HEK293 (cell line): ENCODE measurements at regions not wholly inside any gene's neighbourhood (a gene's known extent, or its start where the extent isn't known, plus 50 kb on each side); places are given as distances from the start of the nearest gene placed in this dataset.

Source experiments
- CTCF ChIA-PET: fragments of 350-600 bp; formaldehyde crosslinking; extraction: SDS; loops from one replicate; lab custom pipeline; 2021; ENCODE audit warnings: antibody characterized with exemption; lab: Yijun Ruan, JAX
- POLR2A ChIA-PET: fragments of 300-600 bp; formaldehyde crosslinking; extraction: SDS; loops from one replicate; lab custom pipeline; 2020; ENCODE audit warnings: antibody characterized with exemption, inconsistent platforms; lab: Yijun Ruan, JAX
- H3K27ac ChIP-seq: fragments of 200-500 bp; sonication (Bioruptor generic); 2 replicates; pipeline ENCODE4 v1.5.1; 2014; ENCODE audit warnings: low read depth, low read length, control low read depth, inconsistent platforms; ENCODE audit errors: extremely low read depth
- H3K36me3 ChIP-seq, 2 experiments: fragments of 200-500 bp in 1 of 2; sonication (Bioruptor generic) in 1 of 2; 1 replicate in 1 of 2; 2 replicates in 1 of 2; pipeline ENCODE4 v1.5.1; 2014 to 2017; ENCODE audit warnings: inconsistent platforms in 2 of 2, low read length in 2 of 2; ENCODE audit not compliant: control insufficient read depth in 2 of 2, insufficient read depth in 1 of 2
- H3K4me1 ChIP-seq: fragments of 200-500 bp; sonication (Bioruptor generic); 2 replicates; pipeline ENCODE4 v1.5.1; 2014; ENCODE audit warnings: mild to moderate bottlenecking, low read length, inconsistent platforms; ENCODE audit not compliant: control insufficient read depth, insufficient read depth
- H3K4me3 ChIP-seq: 2 replicates; pipeline ENCODE4 v1.5.1; 2011; ENCODE audit warnings: low read depth, mild to moderate bottlenecking, control low read depth, low read length, moderate library complexity
- H3K9me3 ChIP-seq: fragments of 200-500 bp; sonication (Bioruptor generic); 2 replicates; pipeline ENCODE4 v1.5.1; 2014; ENCODE audit warnings: low read depth, low read length, inconsistent platforms; ENCODE audit not compliant: control insufficient read depth, insufficient read depth
- GLI2 ChIP-seq: fragments of 450-650 bp; formaldehyde crosslinking; IDR thresholded peaks from 2 replicates; pipeline ENCODE4; 2017; ENCODE audit warnings: missing biosample characterization, missing genetic modification characterization, low read depth, borderline replicate concordance
- IKZF3 ChIP-seq: fragments of 450-650 bp; IDR thresholded peaks from 2 replicates; pipeline ENCODE4 v1.5.0; 2018; ENCODE audit warnings: missing biosample characterization, mild to moderate bottlenecking, missing genetic modification characterization, moderate library complexity
- MEIS1 ChIP-seq: sonication (generic); formaldehyde crosslinking; IDR thresholded peaks from 2 replicates; pipeline ENCODE4 v1.8.1; 2022; ENCODE audit warnings: missing genetic modification reagents, mild to moderate bottlenecking, borderline replicate concordance
- MZF1 ChIP-seq: fragments of 450-650 bp; formaldehyde crosslinking; IDR thresholded peaks from 2 replicates; pipeline ENCODE4 v1.5.1; 2017; ENCODE audit warnings: missing biosample characterization, missing genetic modification characterization, borderline replicate concordance
- TRIM28 ChIP-seq: IDR thresholded peaks from 2 replicates; pipeline ENCODE4 v1.6.1; 2011; ENCODE audit warnings: low read length, control low read depth, borderline replicate concordance
- ZBTB1 ChIP-seq: fragments of 450-650 bp; formaldehyde crosslinking; IDR thresholded peaks from 2 replicates; pipeline ENCODE4 v1.5.1; 2016; ENCODE audit warnings: missing biosample characterization, missing genetic modification characterization
- ZBTB21 ChIP-seq: fragments of 450-650 bp; formaldehyde crosslinking; IDR thresholded peaks from 2 replicates; pipeline ENCODE4 v1.5.1; 2017; ENCODE audit warnings: missing biosample characterization, missing genetic modification characterization
- ZFP41 ChIP-seq: fragments of 450-650 bp; formaldehyde crosslinking; IDR thresholded peaks from 2 replicates; pipeline ENCODE4 v1.5.1; 2016; ENCODE audit warnings: missing biosample characterization, missing genetic modification characterization, borderline replicate concordance
- ZNF10 ChIP-seq: fragments of 450-650 bp; formaldehyde crosslinking; IDR thresholded peaks from 2 replicates; pipeline ENCODE4 v1.5.1; 2017; ENCODE audit warnings: missing biosample characterization, missing genetic modification characterization
- ZNF157 ChIP-seq: fragments of 450-650 bp; formaldehyde crosslinking; IDR thresholded peaks from 2 replicates; pipeline ENCODE4 v1.5.1; 2016; ENCODE audit warnings: missing biosample characterization, missing genetic modification characterization
- ZNF19 ChIP-seq: fragments of 450-650 bp; formaldehyde crosslinking; IDR thresholded peaks from 2 replicates; pipeline ENCODE4; 2016; ENCODE audit warnings: missing biosample characterization, missing genetic modification characterization, low read depth
- ZNF202 ChIP-seq: fragments of 450-650 bp; formaldehyde crosslinking; IDR thresholded peaks from 2 replicates; pipeline ENCODE4 v1.5.1; 2016; ENCODE audit warnings: missing biosample characterization, missing genetic modification characterization, borderline replicate concordance
- ZNF223 ChIP-seq: fragments of 450-650 bp; formaldehyde crosslinking; IDR thresholded peaks from 2 replicates; pipeline ENCODE4 v1.5.1; 2016; ENCODE audit warnings: missing biosample characterization, missing genetic modification characterization
- ZNF23 ChIP-seq: fragments of 450-650 bp; formaldehyde crosslinking; IDR thresholded peaks from 2 replicates; pipeline ENCODE4 v1.5.1; 2016; ENCODE audit warnings: missing biosample characterization, missing genetic modification characterization, borderline replicate concordance
- ZNF324 ChIP-seq: fragments of 450-650 bp; formaldehyde crosslinking; IDR thresholded peaks from 2 replicates; pipeline ENCODE4 v1.5.1; 2016; ENCODE audit warnings: missing biosample characterization, missing genetic modification characterization
- ZNF335 ChIP-seq: fragments of 450-650 bp; formaldehyde crosslinking; conservative IDR thresholded peaks from 2 replicates; pipeline ENCODE4 v1.5.1; 2016; ENCODE audit warnings: missing biosample characterization, missing genetic modification characterization
- ZNF366 ChIP-seq: fragments of 450-650 bp; formaldehyde crosslinking; conservative IDR thresholded peaks from 2 replicates; pipeline ENCODE4 v1.5.1; 2016; ENCODE audit warnings: missing biosample characterization, missing genetic modification characterization
- ZNF426 ChIP-seq: fragments of 450-650 bp; formaldehyde crosslinking; IDR thresholded peaks from 2 replicates; pipeline ENCODE4 v1.5.1; 2017; ENCODE audit warnings: missing biosample characterization, missing genetic modification characterization, mild to moderate bottlenecking, inconsistent platforms, moderate library complexity
- ZNF473 ChIP-seq: fragments of 450-650 bp; formaldehyde crosslinking; IDR thresholded peaks from 2 replicates; pipeline ENCODE4 v1.5.1; 2017; ENCODE audit warnings: missing biosample characterization, missing genetic modification characterization
- ZNF513 ChIP-seq: fragments of 450-650 bp; IDR thresholded peaks from 2 replicates; pipeline ENCODE4 v1.5.1; 2018; ENCODE audit warnings: missing biosample characterization, missing genetic modification characterization
- ZNF558 ChIP-seq: fragments of 450-650 bp; formaldehyde crosslinking; IDR thresholded peaks from 2 replicates; pipeline ENCODE4 v1.5.1; 2016; ENCODE audit warnings: missing biosample characterization, missing genetic modification characterization
- ZNF600 ChIP-seq: fragments of 450-650 bp; formaldehyde crosslinking; IDR thresholded peaks from 2 replicates; pipeline ENCODE4 v1.5.1; 2016; ENCODE audit warnings: missing biosample characterization, missing genetic modification characterization
- ZNF624 ChIP-seq: fragments of 450-650 bp; formaldehyde crosslinking; IDR thresholded peaks from 2 replicates; pipeline ENCODE4 v1.5.1; 2017; ENCODE audit warnings: missing biosample characterization, missing genetic modification characterization
- ZNF658 ChIP-seq: fragments of 450-650 bp; formaldehyde crosslinking; IDR thresholded peaks from 2 replicates; pipeline ENCODE4; 2016; ENCODE audit warnings: missing biosample characterization, missing genetic modification characterization
- ZNF660 ChIP-seq: fragments of 450-650 bp; IDR thresholded peaks from 2 replicates; pipeline ENCODE4 v1.5.1; 2018; ENCODE audit warnings: missing biosample characterization, mild to moderate bottlenecking, missing genetic modification characterization
- TF ChIP-seq, protein P1 (sequence below): fragments of 450-650 bp; formaldehyde crosslinking; IDR thresholded peaks from 2 replicates; pipeline ENCODE4 v1.5.1; 2017; ENCODE audit warnings: missing biosample characterization, mild to moderate bottlenecking, missing genetic modification characterization, moderate library complexity
- TF ChIP-seq, protein P2 (sequence below): fragments of 450-650 bp; formaldehyde crosslinking; IDR thresholded peaks from 2 replicates; pipeline ENCODE4 v1.5.1; 2016; ENCODE audit warnings: missing biosample characterization, missing genetic modification characterization
- TF ChIP-seq, protein P3 (sequence below): fragments of 450-650 bp; formaldehyde crosslinking; IDR thresholded peaks from 2 replicates; pipeline ENCODE4 v1.5.1; 2016; ENCODE audit warnings: missing biosample characterization, missing genetic modification characterization

- H3K4me3 ChIP-seq, result no peak overlapping the region
- ChIA-PET POLR2A (no interaction called here), CTCF (no interaction called here)
- no peaks in the 10 kb centered on the region for H3K4me1 ChIP-seq
- H3K36me3 ChIP-seq, result no peaks in the 10 kb centered on the region
- H3K27ac ChIP-seq, result no peak overlapping the region
- no peaks in the 10 kb centered on the region for H3K9me3 ChIP-seq
- no peak for TF ChIP-seq ZNF157
- TF ChIP-seq, protein P1, sequence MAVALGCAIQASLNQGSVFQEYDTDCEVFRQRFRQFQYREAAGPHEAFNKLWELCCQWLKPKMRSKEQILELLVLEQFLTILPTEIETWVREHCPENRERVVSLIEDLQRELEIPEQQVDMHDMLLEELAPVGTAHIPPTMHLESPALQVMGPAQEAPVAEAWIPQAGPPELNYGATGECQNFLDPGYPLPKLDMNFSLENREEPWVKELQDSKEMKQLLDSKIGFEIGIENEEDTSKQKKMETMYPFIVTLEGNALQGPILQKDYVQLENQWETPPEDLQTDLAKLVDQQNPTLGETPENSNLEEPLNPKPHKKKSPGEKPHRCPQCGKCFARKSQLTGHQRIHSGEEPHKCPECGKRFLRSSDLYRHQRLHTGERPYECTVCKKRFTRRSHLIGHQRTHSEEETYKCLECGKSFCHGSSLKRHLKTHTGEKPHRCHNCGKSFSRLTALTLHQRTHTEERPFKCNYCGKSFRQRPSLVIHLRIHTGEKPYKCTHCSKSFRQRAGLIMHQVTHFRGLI (tag by site-specific recombination), result no peak
- no peak for TF ChIP-seq MEIS1 (CRISPR knock-in tag)
- no peak for TF ChIP-seq GLI2
- TF ChIP-seq ZNF473 (tag by site-specific recombination), result no peak
- no peak for TF ChIP-seq ZNF19
- TF ChIP-seq ZNF324 (tag by site-specific recombination), result no peak
- no peak for TF ChIP-seq ZNF658 (tag by site-specific recombination)
- TF ChIP-seq ZNF10 (tag by site-specific recombination), result no peak
- TF ChIP-seq TRIM28, result no peak
- TF ChIP-seq ZNF624 (tag by site-specific recombination), result no peak
- no peak for TF ChIP-seq ZNF23 (tag by site-specific recombination)
- no peak for TF ChIP-seq MZF1 (tag by site-specific recombination)
- TF ChIP-seq ZBTB1 (tag by site-specific recombination), result no peak
- TF ChIP-seq, all 188 proteins: peak for 0
These were observed 348.7 kb upstream of the HS6ST1 start for GRCh38 chr2:128667391-128667790.

DNA sequence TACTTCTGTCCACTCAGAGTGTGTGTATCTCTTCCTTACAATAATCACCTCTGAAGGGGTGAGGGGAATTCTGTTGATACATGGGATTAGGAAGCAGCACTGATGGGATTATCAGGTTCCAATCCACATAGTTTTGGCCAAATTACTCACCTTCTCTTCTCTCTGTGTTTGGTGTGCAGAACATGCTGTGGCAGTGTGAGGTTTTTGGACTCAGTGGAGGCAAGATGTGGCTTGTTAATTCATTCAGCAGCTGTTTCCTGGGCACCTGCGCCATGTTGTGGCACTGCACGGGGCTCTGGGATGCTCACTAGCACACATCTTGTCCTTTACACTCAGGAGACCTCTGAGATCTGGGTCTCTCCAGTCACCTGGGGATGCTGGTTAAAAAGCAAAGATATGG is 350.3 kb upstream of the HS6ST1 start:
- H3K27ac ChIP-seq, result no peak overlapping the region
- ChIA-PET CTCF (no interaction called here), POLR2A (no interaction called here)
- no peak for TF ChIP-seq MEIS1 (CRISPR knock-in tag)
- TF ChIP-seq, protein P2, sequence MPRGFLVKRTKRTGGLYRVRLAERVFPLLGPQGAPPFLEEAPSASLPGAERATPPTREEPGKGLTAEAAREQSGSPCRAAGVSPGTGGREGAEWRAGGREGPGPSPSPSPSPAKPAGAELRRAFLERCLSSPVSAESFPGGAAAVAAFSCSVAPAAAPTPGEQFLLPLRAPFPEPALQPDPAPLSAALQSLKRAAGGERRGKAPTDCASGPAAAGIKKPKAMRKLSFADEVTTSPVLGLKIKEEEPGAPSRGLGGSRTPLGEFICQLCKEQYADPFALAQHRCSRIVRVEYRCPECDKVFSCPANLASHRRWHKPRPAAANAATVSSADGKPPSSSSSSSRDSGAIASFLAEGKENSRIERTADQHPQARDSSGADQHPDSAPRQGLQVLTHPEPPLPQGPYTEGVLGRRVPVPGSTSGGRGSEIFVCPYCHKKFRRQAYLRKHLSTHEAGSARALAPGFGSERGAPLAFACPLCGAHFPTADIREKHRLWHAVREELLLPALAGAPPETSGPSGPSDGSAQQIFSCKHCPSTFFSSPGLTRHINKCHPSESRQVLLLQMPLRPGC (tag by site-specific recombination), result no peak
- no peaks in the 10 kb centered on the region for H3K4me1 ChIP-seq
- no peaks in the 10 kb centered on the region for H3K9me3 ChIP-seq
- H3K36me3 ChIP-seq, result no peaks in the 10 kb centered on the region
- H3K4me3 ChIP-seq, result no peak overlapping the region

- no peak overlapping the region for H3K4me3 ChIP-seq
- ChIA-PET POLR2A (no interaction called here), CTCF (no interaction called here)
- H3K9me3 ChIP-seq, result no peaks in the 10 kb centered on the region
- no peaks in the 10 kb centered on the region for H3K4me1 ChIP-seq
- no peaks in the 10 kb centered on the region for H3K36me3 ChIP-seq
- H3K27ac ChIP-seq, result no peak overlapping the region
- TF ChIP-seq, protein P3, sequence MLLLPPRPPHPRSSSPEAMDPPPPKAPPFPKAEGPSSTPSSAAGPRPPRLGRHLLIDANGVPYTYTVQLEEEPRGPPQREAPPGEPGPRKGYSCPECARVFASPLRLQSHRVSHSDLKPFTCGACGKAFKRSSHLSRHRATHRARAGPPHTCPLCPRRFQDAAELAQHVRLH, result no peak
- TF ChIP-seq ZFP41 (tag by site-specific recombination) (no peak), IKZF3 (tag by site-specific recombination) (no peak), MEIS1 (CRISPR knock-in tag) (no peak), ZNF335 (tag by site-specific recombination) (no peak), ZNF513 (tag by site-specific recombination) (no peak), ZNF202 (tag by site-specific recombination) (no peak), ZNF558 (tag by site-specific recombination) (no peak), ZBTB21 (no peak), ZNF600 (no peak), ZNF660 (tag by site-specific recombination) (no peak), ZNF223 (tag by site-specific recombination) (no peak), ZNF426 (tag by site-specific recombination) (no peak), ZNF366 (no peak)
These were observed 351.4 kb upstream of the HS6ST1 start for GRCh38 chr2:128670066-128670465.
